ENCODE measurements at regions not wholly inside any gene's neighbourhood (a gene's known extent, or its start where the extent isn't known, plus 50 kb on each side); places are given as distances from the start of the nearest gene placed in this dataset.

DNA sequence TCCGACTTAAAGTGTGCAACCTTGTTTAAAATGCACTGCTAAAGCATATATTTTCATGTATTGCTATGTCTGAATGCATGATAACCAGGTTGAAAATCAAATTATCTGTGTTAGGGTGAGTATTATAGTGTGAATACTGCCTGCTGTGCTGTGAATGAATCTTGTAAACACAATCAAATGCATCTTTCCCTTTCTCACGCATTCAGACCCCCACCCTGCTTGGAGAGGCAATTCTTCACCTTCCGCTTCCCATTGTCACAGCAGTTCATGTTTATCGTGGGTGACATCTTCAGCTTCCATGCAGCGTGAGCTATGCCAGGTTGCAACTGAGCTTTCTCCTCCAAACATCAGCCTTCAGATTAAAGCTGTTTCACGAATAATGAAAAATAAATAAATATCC, 418.0 kb downstream of the MEIS1 start:
- Histone ChIP-seq H2AFZ (ENCODE audit: low read depth, low read length) (no peak overlapping the region), H3K79me2 (replicated peaks; ENCODE audit: insufficient read depth, low read length) (no peaks in the 10 kb centered on the region), H3F3A (ENCODE audit: insufficient read depth, low read length, poor library complexity, severe bottlenecking) (no peaks in the 10 kb centered on the region), H3K4me3 (ENCODE audit: low read length) (no peak overlapping the region), H3K27ac (ENCODE audit: low read length) (no peak overlapping the region), H3K9me2 (ENCODE audit: insufficient read depth, low read length) (no peaks in the 10 kb centered on the region), H3K4me2 (ENCODE audit: low read length) (no peak overlapping the region), H3K9me3 (ENCODE audit: low read length) (no peaks in the 10 kb centered on the region), H4K20me1 (ENCODE audit: insufficient read depth) (no peaks in the 10 kb centered on the region), H3K36me3 (ENCODE audit: insufficient read depth, low read length) (no peaks in the 10 kb centered on the region), H3K27me3 (ENCODE audit: insufficient read depth, low read depth, low read length) (no peaks in the 10 kb centered on the region), H3K9ac (ENCODE audit: low read length) (no peak overlapping the region)
- TF ChIP-seq REST (IDR thresholded peaks at IDR 0.05; ENCODE audit: borderline replicate concordance) (no peak), POLR2AphosphoS5 (IDR thresholded peaks at IDR 0.05) (peak; percentile 48)

GRCh38 chr2:66853585-66853984, 418.7 kb downstream of the MEIS1 start:
- Histone ChIP-seq H2AFZ (ENCODE audit: low read depth, low read length) (no peak overlapping the region), H4K20me1 (ENCODE audit: insufficient read depth) (no peaks in the 10 kb centered on the region), H3K36me3 (ENCODE audit: insufficient read depth, low read length) (no peaks in the 10 kb centered on the region), H3K9me2 (ENCODE audit: insufficient read depth, low read length) (no peaks in the 10 kb centered on the region), H3K27ac (ENCODE audit: low read length) (no peak overlapping the region), H3K4me3 (ENCODE audit: low read length) (no peak overlapping the region), H3K4me2 (ENCODE audit: low read length) (no peak overlapping the region), H3K9me3 (ENCODE audit: low read length) (no peaks in the 10 kb centered on the region), H3F3A (ENCODE audit: insufficient read depth, low read length, poor library complexity, severe bottlenecking) (no peaks in the 10 kb centered on the region), H3K9ac (ENCODE audit: low read length) (no peak overlapping the region), H3K27me3 (ENCODE audit: insufficient read depth, low read depth, low read length) (no peaks in the 10 kb centered on the region), H3K79me2 (replicated peaks; ENCODE audit: insufficient read depth, low read length) (no peaks in the 10 kb centered on the region)
- no peak for TF ChIP-seq RAD21 (conservative IDR thresholded peaks at IDR 0.05)
- no peak for TF ChIP-seq POLR2AphosphoS5 (IDR thresholded peaks at IDR 0.05)
- no peak for TF ChIP-seq SMC3 (conservative IDR thresholded peaks at IDR 0.05; ENCODE audit: poor library complexity)
- no peak for TF ChIP-seq REST (IDR thresholded peaks at IDR 0.05; ENCODE audit: borderline replicate concordance)
- no peak for TF ChIP-seq TAF1 (IDR thresholded peaks at IDR 0.05; ENCODE audit: low read depth)
- TF ChIP-seq EP300 (conservative IDR thresholded peaks at IDR 0.05; ENCODE audit: poor library complexity, severe bottlenecking): no peak
- no peak for TF ChIP-seq MXI1 (conservative IDR thresholded peaks at IDR 0.05; ENCODE audit: poor library complexity, severe bottlenecking)
- TF ChIP-seq EZH2 (IDR thresholded peaks at IDR 0.05; ENCODE audit: borderline replicate concordance, insufficient read depth, low read length, poor library complexity, severe bottlenecking): no peak
- TF ChIP-seq, protein P1, sequence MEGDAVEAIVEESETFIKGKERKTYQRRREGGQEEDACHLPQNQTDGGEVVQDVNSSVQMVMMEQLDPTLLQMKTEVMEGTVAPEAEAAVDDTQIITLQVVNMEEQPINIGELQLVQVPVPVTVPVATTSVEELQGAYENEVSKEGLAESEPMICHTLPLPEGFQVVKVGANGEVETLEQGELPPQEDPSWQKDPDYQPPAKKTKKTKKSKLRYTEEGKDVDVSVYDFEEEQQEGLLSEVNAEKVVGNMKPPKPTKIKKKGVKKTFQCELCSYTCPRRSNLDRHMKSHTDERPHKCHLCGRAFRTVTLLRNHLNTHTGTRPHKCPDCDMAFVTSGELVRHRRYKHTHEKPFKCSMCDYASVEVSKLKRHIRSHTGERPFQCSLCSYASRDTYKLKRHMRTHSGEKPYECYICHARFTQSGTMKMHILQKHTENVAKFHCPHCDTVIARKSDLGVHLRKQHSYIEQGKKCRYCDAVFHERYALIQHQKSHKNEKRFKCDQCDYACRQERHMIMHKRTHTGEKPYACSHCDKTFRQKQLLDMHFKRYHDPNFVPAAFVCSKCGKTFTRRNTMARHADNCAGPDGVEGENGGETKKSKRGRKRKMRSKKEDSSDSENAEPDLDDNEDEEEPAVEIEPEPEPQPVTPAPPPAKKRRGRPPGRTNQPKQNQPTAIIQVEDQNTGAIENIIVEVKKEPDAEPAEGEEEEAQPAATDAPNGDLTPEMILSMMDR (IDR thresholded peaks at IDR 0.05; ENCODE audit: poor library complexity, severe bottlenecking): no peak
